SK-N-SH treated with all-trans-retinoic acid at 6 μM for 48 hours (cell line): ENCODE measurements at regions not wholly inside any gene's neighbourhood (a gene's known extent, or its start where the extent isn't known, plus 50 kb on each side); places are given as distances from the start of the nearest gene placed in this dataset.

Experiments
- ATAC-seq: fragments of 200-7000 bp; cut with Tn5 transposase; 3 replicates; pipeline ENCODE4 v1.9.1; 2020; ENCODE audit warnings: mild to moderate bottlenecking, moderate library complexity
- ARNTL ChIP-seq: fragments of 450-650 bp; formaldehyde crosslinking; IDR thresholded peaks from 2 replicates; pipeline ENCODE4 v1.5.0; 2020; ENCODE audit warnings: low read depth, mild to moderate bottlenecking, moderate library complexity, borderline replicate concordance
- BACH2 ChIP-seq: fragments of 250-450 bp; sonication (Bioruptor Pico); IDR thresholded peaks from 2 replicates; pipeline ENCODE4 v1.9.0; 2021; ENCODE audit warnings: mild to moderate bottlenecking, borderline replicate concordance
- CREB5 ChIP-seq: fragments of 250-450 bp; sonication (Bioruptor Pico); IDR thresholded peaks from 2 replicates; pipeline ENCODE4 v1.5.1; 2020; ENCODE audit warnings: low read depth, mild to moderate bottlenecking, moderate library complexity
- CSRNP3 ChIP-seq: fragments of 250-450 bp; sonication (Bioruptor Pico); IDR thresholded peaks from 2 replicates; pipeline ENCODE4 v1.5.1; 2021; ENCODE audit warnings: mild to moderate bottlenecking, moderate library complexity
- ESRRG ChIP-seq: fragments of 250-450 bp; sonication (Bioruptor Pico); IDR thresholded peaks from 2 replicates; pipeline ENCODE4 v1.6.1; 2021; ENCODE audit warnings: mild to moderate bottlenecking
- GLIS3 ChIP-seq: fragments of 250-450 bp; sonication (Bioruptor Pico); IDR thresholded peaks from 2 replicates; pipeline ENCODE4 v1.5.0; 2020; ENCODE audit warnings: mild to moderate bottlenecking, moderate library complexity
- ISL1 ChIP-seq: fragments of 250-450 bp; sonication (Bioruptor Pico); IDR thresholded peaks from 2 replicates; pipeline ENCODE4 v2.1.2; 2022; ENCODE audit warnings: mild to moderate bottlenecking, moderate library complexity
- OSR1 ChIP-seq: fragments of 250-450 bp; sonication (Bioruptor Pico); IDR thresholded peaks from 2 replicates; pipeline ENCODE4 v1.8.0; 2022; ENCODE audit warnings: moderate library complexity, mild to moderate bottlenecking, inconsistent platforms
- PATZ1 ChIP-seq: fragments of 250-450 bp; sonication (Bioruptor Pico); IDR thresholded peaks from 2 replicates; pipeline ENCODE4 v1.8.0; 2020; ENCODE audit warnings: mild to moderate bottlenecking, moderate library complexity, borderline replicate concordance
- POU6F1 ChIP-seq: fragments of 250-450 bp; sonication (Bioruptor Pico); IDR thresholded peaks from 2 replicates; pipeline ENCODE4 v1.8.0; 2021; ENCODE audit warnings: low read depth, mild to moderate bottlenecking, moderate library complexity, borderline replicate concordance
- PPARA ChIP-seq: fragments of 250-450 bp; sonication (Bioruptor Pico); IDR thresholded peaks from 2 replicates; pipeline ENCODE4 v1.5.0; 2020; ENCODE audit warnings: mild to moderate bottlenecking, borderline replicate concordance
- SNAI2 ChIP-seq: fragments of 250-450 bp; sonication (Bioruptor Pico); IDR thresholded peaks from 2 replicates; pipeline ENCODE4 v1.5.0; 2020; ENCODE audit warnings: mild to moderate bottlenecking, moderate library complexity
- TCF4 ChIP-seq: fragments of 250-450 bp; sonication (Bioruptor Pico); IDR thresholded peaks from 2 replicates; pipeline ENCODE4 v1.8.0; 2021; ENCODE audit warnings: mild to moderate bottlenecking, moderate library complexity, borderline replicate concordance
- TOX ChIP-seq: fragments of 250-450 bp; sonication (Bioruptor Pico); IDR thresholded peaks from 2 replicates; pipeline ENCODE4 v1.8.0; 2021; ENCODE audit warnings: mild to moderate bottlenecking, moderate library complexity, borderline replicate concordance
- TSHZ2 ChIP-seq: fragments of 250-450 bp; sonication (Bioruptor Pico); IDR thresholded peaks from 2 replicates; pipeline ENCODE4 v1.5.0; 2020; ENCODE audit warnings: mild to moderate bottlenecking, moderate library complexity
- ZC3H10 ChIP-seq: fragments of 250-450 bp; sonication (Bioruptor Pico); IDR thresholded peaks from 2 replicates; pipeline ENCODE4 v1.5.1; 2021; ENCODE audit warnings: mild to moderate bottlenecking, moderate library complexity
- ZFP3 ChIP-seq: fragments of 250-450 bp; sonication (Bioruptor Pico); IDR thresholded peaks from 2 replicates; pipeline ENCODE4 v1.5.0; 2020; ENCODE audit warnings: mild to moderate bottlenecking, moderate library complexity
- ZNF565 ChIP-seq: fragments of 450-650 bp; formaldehyde crosslinking; conservative IDR thresholded peaks from 2 replicates; pipeline ENCODE4 v1.5.0; 2020; ENCODE audit warnings: low read depth, mild to moderate bottlenecking, moderate library complexity
- ZNF70 ChIP-seq: fragments of 450-650 bp; formaldehyde crosslinking; IDR thresholded peaks from 2 replicates; pipeline ENCODE4 v1.5.0; 2020; ENCODE audit warnings: mild to moderate bottlenecking, moderate library complexity
- ZNF8 ChIP-seq: fragments of 450-650 bp; formaldehyde crosslinking; IDR thresholded peaks from 2 replicates; pipeline ENCODE4 v1.5.0; 2020; ENCODE audit warnings: mild to moderate bottlenecking, moderate library complexity

- TF ChIP-seq TOX (no peak), ZNF565 (CRISPR knock-in tag) (no peak), PPARA (CRISPR knock-in tag) (no peak), ISL1 (CRISPR knock-in tag) (no peak), ZNF8 (CRISPR knock-in tag) (no peak), CSRNP3 (CRISPR knock-in tag) (no peak), OSR1 (CRISPR knock-in tag) (no peak), ESRRG (CRISPR knock-in tag) (no peak), GLIS3 (CRISPR knock-in tag) (no peak), ZFP3 (CRISPR knock-in tag) (no peak), ZC3H10 (CRISPR knock-in tag) (no peak), PATZ1 (CRISPR knock-in tag) (no peak)
- no peak for ATAC-seq
These were observed 342.9 kb upstream of the PPP2R3A start for GRCh38 chr3:135622656-135623055.

- no peak for TF ChIP-seq ZNF8 (CRISPR knock-in tag)
- no peak for TF ChIP-seq CSRNP3 (CRISPR knock-in tag)
- no peak for TF ChIP-seq CREB5
- TF ChIP-seq ISL1 (CRISPR knock-in tag) = no peak
- no peak for TF ChIP-seq PPARA (CRISPR knock-in tag)
- no peak for TF ChIP-seq TCF4
- TF ChIP-seq ARNTL (CRISPR knock-in tag) = no peak
- no peak for TF ChIP-seq TSHZ2
- no peak for TF ChIP-seq ESRRG (CRISPR knock-in tag)
- no peak for TF ChIP-seq BACH2 (CRISPR knock-in tag)
- no peak for TF ChIP-seq PATZ1 (CRISPR knock-in tag)
- no peak for TF ChIP-seq ZNF70 (CRISPR knock-in tag)
- no peak for TF ChIP-seq ZFP3 (CRISPR knock-in tag)
- TF ChIP-seq SNAI2 (CRISPR knock-in tag) = no peak
- no peak for TF ChIP-seq POU6F1
- TF ChIP-seq TOX = no peak
- no peak for TF ChIP-seq ZNF565 (CRISPR knock-in tag)
- no peak for ATAC-seq
These were observed 342.0 kb upstream of the PPP2R3A start for GRCh38 chr3:135623558-135623957.
